Eye (tissue), 1 donor: ENCODE measurements at regions not wholly inside any gene's neighbourhood (a gene's known extent, or its start where the extent isn't known, plus 50 kb on each side); places are given as distances from the start of the nearest gene placed in this dataset.
"Not testable (repeated sequence)": the region's sequence is repeated elsewhere in the genome, so short reads cannot be mapped to it uniquely, and the experiment has no call there.

Source experiments
- DNase-seq: peaks from one replicate; pipeline ENCODE4 v3.0.0-alpha.2; 2015

- not testable (repeated sequence) for DNase-seq
Observed at GRCh38 chr12:54105809-54106208, 52.2 kb downstream of the HOXC4 start.

- DNase-seq = not testable (repeated sequence)
Observed at GRCh38 chr12:54106252-54106651, 52.6 kb downstream of the HOXC4 start.

- not testable (repeated sequence) for DNase-seq
Observed at GRCh38 chr12:54106803-54107579, 53.4 kb downstream of the HOXC4 start.

GRCh38 chr12:54112336-54112735, 58.7 kb downstream of the HOXC4 start:
- DNase-seq = not testable (repeated sequence)

GRCh38 chr12:54116055-54116454, 62.4 kb downstream of the HOXC4 start:
- DNase-seq = not testable (repeated sequence)

- DNase-seq = not testable (repeated sequence)
Observed at GRCh38 chr12:54117392-54117791, 63.8 kb downstream of the HOXC4 start.

GRCh38 chr12:54119082-54119481, 65.4 kb downstream of the HOXC4 start:
- DNase-seq = not testable (repeated sequence)

GRCh38 chr12:54123981-54124380, 64.8 kb downstream of the SMUG1 start:
- not testable (repeated sequence) for DNase-seq

GRCh38 chr12:54125708-54126028, 63.1 kb downstream of the SMUG1 start:
- DNase-seq = not testable (repeated sequence)

GRCh38 chr12:54126029-54126695, 62.6 kb downstream of the SMUG1 start:
- peak; percentile 55 for DNase-seq

- DNase-seq = peak; percentile 54
Observed at GRCh38 chr12:54126696-54127537, 61.9 kb downstream of the SMUG1 start.

GRCh38 chr12:54127538-54128259, 61.1 kb downstream of the SMUG1 start:
- no peak for DNase-seq

GRCh38 chr12:54128416-54128815, 60.4 kb downstream of the SMUG1 start:
- DNase-seq = no peak

- no peak for DNase-seq
Observed at GRCh38 chr12:54129028-54129903, 59.5 kb downstream of the SMUG1 start.
